ENCODE measurements at regions not wholly inside any gene's neighbourhood (a gene's known extent, or its start where the extent isn't known, plus 50 kb on each side); places are given as distances from the start of the nearest gene placed in this dataset.
A peak's percentile ranks its signal among the peaks of the same experiment; 100 is the strongest.
"Not testable (repeated sequence)": the region's sequence is repeated elsewhere in the genome, so short reads cannot be mapped to it uniquely, and the experiment has no call there.

- no peak overlapping the region for H3K4me3 ChIP-seq
- CTCF ChIA-PET, result no interaction called here
- 42% methylated on average over 7 of the region's 8 CpGs for WGBS (ENCODE audit: missing lambda C conversion rate)
- H3K9me3 ChIP-seq, result no peaks in the 10 kb centered on the region
- TF ChIP-seq RAD21 (conservative IDR thresholded peaks at IDR 0.05 in 1 of 2, IDR thresholded peaks at IDR 0.05 in 1 of 2), result 0 out of 5 replicates have a peak, but pooled peaks of 1 of the 2 experiments have one; percentile 20
- no peak for TF ChIP-seq PBX3 (IDR thresholded peaks at IDR 0.05)
- POLR2A ChIA-PET, result no interaction called here
- FAIRE-seq (no peak), ATAC-seq (peak in 1 of 2 experiments; percentile 74; a peak in 3 of 6 replicates), DNase-seq (ENCODE audit: low read depth in 1 of 2, low spot score in 1 of 2) (peak in 1 of 2 experiments; percentile 13)
- H3K4me1 ChIP-seq, result no peaks in the 10 kb centered on the region
- no peak overlapping the region for H3K27ac ChIP-seq
- H3K4me2 ChIP-seq, result no peak overlapping the region
These were observed 1059.8 kb downstream of the TMEM121 start for GRCh38 chr14:106586098-106586704.

GRCh38 chr14:106591539-106591938 is 1065.2 kb downstream of the TMEM121 start:
- FAIRE-seq; POLR2A ChIA-PET; CTCF ChIA-PET; H3K27ac ChIP-seq; H3K4me1 ChIP-seq; H3K9me3 ChIP-seq; H3K4me2 ChIP-seq; DNase-seq (ENCODE audit: low read depth in 1 of 2, low spot score in 1 of 2); H3K4me3 ChIP-seq; ATAC-seq: not testable (repeated sequence)
- WGBS (ENCODE audit: missing lambda C conversion rate), result 47% methylated on average over 3 of the region's 7 CpGs

- CTCF ChIA-PET; ATAC-seq; H3K4me3 ChIP-seq; POLR2A ChIA-PET; DNase-seq (ENCODE audit: low read depth in 1 of 2, low spot score in 1 of 2); H3K27ac ChIP-seq; H3K4me2 ChIP-seq; FAIRE-seq; H3K9me3 ChIP-seq; H3K4me1 ChIP-seq: not testable (repeated sequence)
- 36% methylated on average over 16 of the region's 24 CpGs for WGBS (ENCODE audit: missing lambda C conversion rate)
These were observed 1065.9 kb downstream of the TMEM121 start for GRCh38 chr14:106592115-106592852.

GRCh38 chr14:106599209-106599608 is 1072.8 kb downstream of the TMEM121 start:
- 5% methylated on average over 2 of the region's 2 CpGs for WGBS (ENCODE audit: missing lambda C conversion rate)
- DNase-seq (ENCODE audit: low read depth in 1 of 2, low spot score in 1 of 2), result no peak
- ChIA-PET CTCF (no interaction called here), POLR2A (no interaction called here)
- no peak overlapping the region for H3K4me3 ChIP-seq
- no peak overlapping the region for H3K27ac ChIP-seq
- no peaks in the 10 kb centered on the region for H3K4me1 ChIP-seq
- H3K4me2 ChIP-seq, result no peak overlapping the region
- no peak for FAIRE-seq
- no peak for TF ChIP-seq HDAC2 (IDR thresholded peaks at IDR 0.05)
- no peak for TF ChIP-seq USF2 (IDR thresholded peaks at IDR 0.05)
- TF ChIP-seq MAZ (IDR thresholded peaks at IDR 0.05; ENCODE audit: borderline replicate concordance, low read depth, low read length), result no peak
- TF ChIP-seq TFCP2L1 (CRISPR knock-in tag; IDR thresholded peaks at IDR 0.05), result no peak
- TF ChIP-seq ATOH8 (CRISPR knock-in tag; IDR thresholded peaks at IDR 0.05; ENCODE audit: low read depth), result no peak
- TF ChIP-seq KDM5A (IDR thresholded peaks at IDR 0.05), result no peak
- TF ChIP-seq HEYL (CRISPR knock-in tag; IDR thresholded peaks at IDR 0.05), result no peak
- TF ChIP-seq ESRRA (IDR thresholded peaks at IDR 0.05; ENCODE audit: borderline replicate concordance, low read length), result no peak
- TF ChIP-seq FOSB (CRISPR knock-in tag; IDR thresholded peaks at IDR 0.05), result no peak
- TF ChIP-seq PHF8 (IDR thresholded peaks at IDR 0.05; ENCODE audit: borderline replicate concordance, low read depth), result no peak
- no peak for TF ChIP-seq ELK1 (IDR thresholded peaks at IDR 0.05; ENCODE audit: low read depth, low read length)
- no peak for TF ChIP-seq MAX (IDR thresholded peaks at IDR 0.05)
- TF ChIP-seq TP53 (CRISPR knock-in tag; IDR thresholded peaks at IDR 0.05), result no peak
- TF ChIP-seq REST (IDR thresholded peaks at IDR 0.05), result no peak
- no peak for TF ChIP-seq MYC (IDR thresholded peaks at IDR 0.05; ENCODE audit: borderline replicate concordance, low read length)
- no peak for ATAC-seq
- no peaks in the 10 kb centered on the region for H3K9me3 ChIP-seq
